HepG2 (cell line): ENCODE measurements at regions not wholly inside any gene's neighbourhood (a gene's known extent, or its start where the extent isn't known, plus 50 kb on each side); places are given as distances from the start of the nearest gene placed in this dataset.

ENCODE experiments used
- AFF4 ChIP-seq: sonication (generic); formaldehyde crosslinking; IDR thresholded peaks from 2 replicates; pipeline ENCODE4 v1.4.0; 2020; ENCODE audit warnings: missing genetic modification reagents
- ARNTL ChIP-seq: sonication (generic); formaldehyde crosslinking; IDR thresholded peaks from 2 replicates; pipeline ENCODE4 v1.4.0; 2020; ENCODE audit warnings: mild to moderate bottlenecking, missing genetic modification reagents
- DNMT1 ChIP-seq: sonication (generic); formaldehyde crosslinking; IDR thresholded peaks from 2 replicates; pipeline ENCODE4 v1.5.1; 2020; ENCODE audit warnings: mild to moderate bottlenecking, missing genetic modification reagents
- NKX3-1 ChIP-seq: sonication (generic); formaldehyde crosslinking; IDR thresholded peaks from 2 replicates; pipeline ENCODE4 v1.5.0; 2020; ENCODE audit warnings: missing genetic modification reagents
- ZBTB40 ChIP-seq, 2 experiments: fragments of 450-650 bp in 1 of 2; sonication (generic) in 1 of 2; formaldehyde crosslinking in 1 of 2; IDR thresholded peaks; 2 replicates each; pipeline versions ENCODE4 v1.6.1 to v1.8.0; 2016 to 2022; ENCODE audit warnings: antibody characterized with exemption in 1 of 2, mild to moderate bottlenecking in 1 of 2, missing genetic modification reagents in 1 of 2
- ZNF142 ChIP-seq: sonication (generic); formaldehyde crosslinking; IDR thresholded peaks from 2 replicates; pipeline ENCODE4 v1.4.0; 2020; ENCODE audit warnings: missing genetic modification reagents
- ZNF317 ChIP-seq: sonication (generic); formaldehyde crosslinking; IDR thresholded peaks from 2 replicates; pipeline ENCODE4 v1.5.0; 2020; ENCODE audit warnings: mild to moderate bottlenecking, missing genetic modification reagents

GRCh38 chr2:239574434-239575156 is 173.8 kb upstream of the HDAC4 start (continued):
- peak; percentile 55; the same call in 1 of the 2 replicates for TF ChIP-seq ZNF142 (CRISPR knock-in tag)
- TF ChIP-seq AFF4 (CRISPR knock-in tag), result no peak
- no peak for TF ChIP-seq ZNF317 (CRISPR knock-in tag)
- TF ChIP-seq ZBTB40 (IDR thresholded peaks at IDR 0.05), result no peak
- peak; percentile 79; the same call in 1 of the 2 replicates for TF ChIP-seq ZBTB40 (CRISPR knock-in tag; IDR thresholded peaks at IDR 0.05)
- peak; percentile 59; the same call in 1 of the 2 replicates for TF ChIP-seq ARNTL (CRISPR knock-in tag)
- TF ChIP-seq DNMT1 (CRISPR knock-in tag), result no peak
- TF ChIP-seq NKX3-1 (CRISPR knock-in tag), result no peak
